GM18505 (cell line): ENCODE measurements at regions not wholly inside any gene's neighbourhood (a gene's known extent, or its start where the extent isn't known, plus 50 kb on each side); places are given as distances from the start of the nearest gene placed in this dataset.

Experiments used
- ATAC-seq: cut with Tn5 transposase; IDR thresholded peaks from one replicate; pipeline ENCODE4 v1.9.1; 2021; ENCODE audit not compliant: unreplicated experiment
- POLR2A ChIP-seq: IDR thresholded peaks from 4 replicates; pipeline ENCODE4 v1.6.1; 2011; ENCODE audit warnings: borderline replicate concordance; ENCODE audit not compliant: insufficient read depth, insufficient read length; ENCODE audit errors: extremely low read depth

DNA sequence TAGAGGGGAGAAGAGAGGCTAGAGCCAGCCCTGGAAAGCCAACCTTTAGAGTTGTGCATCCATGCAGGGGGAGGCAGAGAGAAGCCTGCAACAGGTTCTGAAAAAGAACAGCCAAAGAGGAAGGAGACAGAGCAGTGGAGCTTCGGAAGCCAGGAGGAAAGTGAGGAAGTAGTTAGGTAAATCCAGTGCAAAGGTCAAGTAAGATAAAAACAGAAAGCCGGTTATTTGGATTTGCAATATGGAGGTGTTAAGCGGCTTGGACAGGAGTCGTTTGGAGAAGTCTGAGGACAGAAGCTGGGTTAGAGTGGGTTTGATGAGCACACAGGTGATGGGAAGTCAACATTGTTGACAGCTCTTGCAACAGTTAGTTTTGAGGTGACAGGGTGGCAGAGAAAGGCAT lies 53.5 kb upstream of the FLT1 start:
- no peak for TF ChIP-seq POLR2A
- ATAC-seq: no peak

DNA sequence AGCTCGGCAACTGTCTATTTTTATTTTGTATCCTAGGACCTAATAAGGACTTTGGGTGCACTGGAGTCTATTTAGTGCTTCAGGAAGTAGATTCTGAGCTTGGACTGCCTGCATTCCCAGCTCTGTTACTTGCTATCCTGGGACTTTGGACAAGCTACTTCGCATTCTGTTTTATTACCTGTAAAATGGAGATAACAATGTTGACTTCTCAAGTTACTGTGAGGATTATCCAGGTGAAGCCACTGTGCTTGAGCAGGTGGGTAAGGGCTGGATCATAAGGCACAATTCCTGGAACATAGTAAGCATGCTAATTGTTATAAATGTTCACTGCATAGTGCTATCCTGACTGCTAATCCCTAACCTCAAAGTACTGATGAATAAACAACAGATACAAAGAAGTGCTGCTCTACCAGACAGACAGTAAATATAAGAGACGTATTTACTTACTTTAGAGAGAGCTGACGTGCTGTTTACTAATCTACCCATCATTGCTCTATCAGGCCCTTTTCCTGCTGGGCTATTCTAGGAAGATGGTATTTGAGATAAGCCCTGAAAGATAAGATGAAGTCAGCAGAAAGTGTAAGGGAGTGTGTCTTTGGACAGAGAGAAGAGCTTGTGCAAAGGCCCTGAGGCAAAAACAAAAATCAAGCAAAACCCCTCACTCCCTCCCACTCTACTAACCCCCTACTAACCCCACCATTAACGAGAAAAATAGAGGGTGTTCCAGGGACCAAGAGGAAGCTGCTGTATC lies 50.8 kb upstream of the FLT1 start:
- no peak for ATAC-seq
- TF ChIP-seq POLR2A: no peak
